AG10803 (cell line): ENCODE measurements at regions not wholly inside any gene's neighbourhood (a gene's known extent, or its start where the extent isn't known, plus 50 kb on each side); places are given as distances from the start of the nearest gene placed in this dataset.

ENCODE experiments used
- DNase-seq: peaks from one replicate; pipeline ENCODE4 v3.0.0; 2010; ENCODE audit warnings: low read depth
- H3K4me3 ChIP-seq: 2 replicates; pipeline ENCODE4 v1.5.1; 2011; ENCODE audit warnings: mild to moderate bottlenecking, low read length, control low read depth
- CTCF ChIP-seq: conservative IDR thresholded peaks from 2 replicates; pipeline ENCODE4 v1.5.1; 2011; ENCODE audit warnings: mild to moderate bottlenecking, low read length, control low read depth, inconsistent platforms

GRCh38 chr12:115240251-115240650 lies 556.3 kb upstream of the TBX3 start:
- no peak overlapping the region for H3K4me3 ChIP-seq
- TF ChIP-seq CTCF: no peak
- DNase-seq: no peak

- H3K4me3 ChIP-seq: no peak overlapping the region
- DNase-seq: no peak
- no peak for TF ChIP-seq CTCF
Measured at GRCh38 chr12:115235880-115236279, 551.9 kb upstream of the TBX3 start.

GRCh38 chr12:115233891-115234543 lies 550.0 kb upstream of the TBX3 start:
- no peak for TF ChIP-seq CTCF
- no peak overlapping the region for H3K4me3 ChIP-seq
- no peak for DNase-seq

- DNase-seq: peak; percentile 73
- TF ChIP-seq CTCF: no peak
- no peak overlapping the region for H3K4me3 ChIP-seq
Measured at GRCh38 chr12:115232455-115233156, 548.6 kb upstream of the TBX3 start.

- DNase-seq: no peak
- no peak for TF ChIP-seq CTCF
- no peak overlapping the region for H3K4me3 ChIP-seq
Measured at GRCh38 chr12:115230606-115231005, 546.6 kb upstream of the TBX3 start.

- TF ChIP-seq CTCF: no peak
- H3K4me3 ChIP-seq: no peak overlapping the region
- no peak for DNase-seq
Measured at GRCh38 chr12:115229517-115229916, 545.5 kb upstream of the TBX3 start.

GRCh38 chr12:115228434-115228833 lies 544.5 kb upstream of the TBX3 start:
- no peak for TF ChIP-seq CTCF
- no peak for DNase-seq
- no peak overlapping the region for H3K4me3 ChIP-seq
